ENCODE measurements at regions not wholly inside any gene's neighbourhood (a gene's known extent, or its start where the extent isn't known, plus 50 kb on each side); places are given as distances from the start of the nearest gene placed in this dataset.
A peak's percentile ranks its signal among the peaks of the same experiment; 100 is the strongest.

DNA sequence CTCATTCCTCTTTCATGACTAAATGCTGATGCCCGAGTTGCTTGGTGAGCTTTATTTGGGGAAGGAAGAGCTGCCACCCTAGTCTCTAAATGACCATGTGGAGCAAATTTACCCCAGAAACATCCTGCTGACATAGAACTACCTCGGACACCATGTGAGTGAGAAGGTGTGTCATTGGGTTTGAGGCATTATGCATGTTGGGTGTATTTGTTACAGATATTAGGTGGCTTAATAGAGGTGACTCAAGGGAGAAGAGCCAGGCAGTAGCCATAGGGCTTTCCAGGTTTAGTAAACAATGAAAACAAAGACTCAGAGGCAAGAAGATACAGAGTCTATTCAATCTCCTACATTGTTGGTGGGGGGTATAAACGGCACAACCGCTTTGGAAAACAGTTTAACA, 581.5 kb downstream of the CCDC171 start:
- H3K4me1 ChIP-seq: peaks cover 0 to 16% (median 2%) of the 10 kb centered on the region in 4 donors
- TF ChIP-seq EP300 (IDR thresholded peaks at IDR 0.05) (no peak), POLR2A (IDR thresholded peaks at IDR 0.05) (no peak)
- TF ChIP-seq, protein P1, sequence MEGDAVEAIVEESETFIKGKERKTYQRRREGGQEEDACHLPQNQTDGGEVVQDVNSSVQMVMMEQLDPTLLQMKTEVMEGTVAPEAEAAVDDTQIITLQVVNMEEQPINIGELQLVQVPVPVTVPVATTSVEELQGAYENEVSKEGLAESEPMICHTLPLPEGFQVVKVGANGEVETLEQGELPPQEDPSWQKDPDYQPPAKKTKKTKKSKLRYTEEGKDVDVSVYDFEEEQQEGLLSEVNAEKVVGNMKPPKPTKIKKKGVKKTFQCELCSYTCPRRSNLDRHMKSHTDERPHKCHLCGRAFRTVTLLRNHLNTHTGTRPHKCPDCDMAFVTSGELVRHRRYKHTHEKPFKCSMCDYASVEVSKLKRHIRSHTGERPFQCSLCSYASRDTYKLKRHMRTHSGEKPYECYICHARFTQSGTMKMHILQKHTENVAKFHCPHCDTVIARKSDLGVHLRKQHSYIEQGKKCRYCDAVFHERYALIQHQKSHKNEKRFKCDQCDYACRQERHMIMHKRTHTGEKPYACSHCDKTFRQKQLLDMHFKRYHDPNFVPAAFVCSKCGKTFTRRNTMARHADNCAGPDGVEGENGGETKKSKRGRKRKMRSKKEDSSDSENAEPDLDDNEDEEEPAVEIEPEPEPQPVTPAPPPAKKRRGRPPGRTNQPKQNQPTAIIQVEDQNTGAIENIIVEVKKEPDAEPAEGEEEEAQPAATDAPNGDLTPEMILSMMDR (IDR thresholded peaks at IDR 0.05): no peak
- DNase-seq (ENCODE audit: low spot score in 2 of 2): no peak
- no peaks in the 10 kb centered on the region for H3K27me3 ChIP-seq
- H3K27ac ChIP-seq: no peak overlapping the region
- H3K36me3 ChIP-seq: no peaks in the 10 kb centered on the region
- WGBS, 2 donors: 79 to 88% methylated on average over 4 of the region's 4 CpGs
- H3K9me3 ChIP-seq: peaks cover 0 to 5% (median 0%) of the 10 kb centered on the region in 4 donors
- no peak overlapping the region for H3K4me3 ChIP-seq

DNA sequence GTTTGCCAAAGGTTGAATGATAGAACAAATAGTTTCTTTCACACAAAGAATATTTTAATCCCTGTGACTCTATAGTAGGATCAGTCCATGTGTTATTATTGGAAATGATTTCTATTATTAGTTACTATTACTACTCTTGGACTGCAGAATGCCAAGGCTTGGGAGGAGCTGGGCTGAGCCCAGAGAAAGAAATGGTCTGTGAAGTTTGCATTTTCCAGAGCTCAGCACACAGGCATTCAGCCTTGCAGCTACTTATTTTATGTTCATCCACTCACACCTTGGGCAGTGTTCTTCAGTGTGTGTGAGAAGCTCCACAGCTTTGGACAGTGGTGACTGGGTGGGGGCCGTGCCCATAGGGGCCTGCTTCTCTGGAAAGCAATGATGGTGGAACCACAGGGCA, 583.1 kb downstream of the CCDC171 start:
- Histone ChIP-seq H3K4me1 (peaks cover 0 to 26% (median 2%) of the 10 kb centered on the region in 4 donors), H3K27me3 (no peaks in the 10 kb centered on the region), H3K27ac (no peak overlapping the region), H3K9me3 (no peaks in the 10 kb centered on the region), H3K4me3 (no peak overlapping the region), H3K36me3 (no peaks in the 10 kb centered on the region)
- no peak for DNase-seq (ENCODE audit: low spot score in 2 of 2)
- no peak for TF ChIP-seq EP300 (IDR thresholded peaks at IDR 0.05)
- TF ChIP-seq POLR2A (IDR thresholded peaks at IDR 0.05): no peak
- TF ChIP-seq, protein P1 (IDR thresholded peaks at IDR 0.05): no peak
- 63 to 87% methylated on average over 1 of the region's 1 CpG for WGBS, 2 donors

GRCh38 chr9:16136451-16136850, 583.6 kb downstream of the CCDC171 start:
- Histone ChIP-seq H3K27ac (no peak overlapping the region), H3K36me3 (no peaks in the 10 kb centered on the region), H3K27me3 (no peaks in the 10 kb centered on the region), H3K9me3 (no peaks in the 10 kb centered on the region), H3K4me1 (peaks cover 0 to 26% (median 2%) of the 10 kb centered on the region in 4 donors), H3K4me3 (no peak overlapping the region)
- TF ChIP-seq POLR2A (IDR thresholded peaks at IDR 0.05): no peak
- TF ChIP-seq, protein P1 (IDR thresholded peaks at IDR 0.05): no peak
- no peak for TF ChIP-seq EP300 (IDR thresholded peaks at IDR 0.05)
- peak in 1 of 2 donors; percentile 21 for DNase-seq (ENCODE audit: low spot score in 2 of 2)
- 61 to 79% methylated on average over 10 of the region's 10 CpGs for WGBS, 2 donors

DNA sequence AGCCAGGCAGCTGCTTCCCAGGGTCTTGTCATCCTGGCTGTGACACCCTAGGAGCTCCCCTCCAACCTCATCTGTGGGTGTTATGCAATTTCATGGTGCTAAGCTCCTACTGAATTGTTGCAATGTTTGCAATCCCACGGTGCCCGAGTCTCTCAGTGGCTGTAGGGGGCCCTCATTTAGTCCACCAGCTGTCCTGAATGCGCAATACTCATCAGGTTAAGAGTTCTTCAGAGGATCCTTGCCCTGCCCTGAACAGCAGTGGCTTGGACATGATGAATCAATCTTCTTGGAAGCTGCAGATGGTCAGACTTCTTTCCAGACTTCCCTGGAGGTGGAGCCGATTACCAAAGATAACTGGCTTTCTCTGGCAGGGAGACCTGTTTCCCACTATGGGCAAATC, 584.1 kb downstream of the CCDC171 start:
- peak; percentile 64 to 72 for DNase-seq (ENCODE audit: low spot score in 2 of 2)
- Histone ChIP-seq H3K27ac (no peak overlapping the region), H3K9me3 (no peaks in the 10 kb centered on the region), H3K36me3 (no peaks in the 10 kb centered on the region), H3K27me3 (no peaks in the 10 kb centered on the region), H3K4me1 (peaks cover 0 to 26% (median 2%) of the 10 kb centered on the region in 4 donors), H3K4me3 (no peak overlapping the region)
- WGBS, 2 donors: 57 to 67% methylated on average over 4 of the region's 4 CpGs
- no peak for TF ChIP-seq POLR2A (IDR thresholded peaks at IDR 0.05)
- peak in 1 of 2 donors; percentile 82 for TF ChIP-seq EP300 (IDR thresholded peaks at IDR 0.05)

DNA sequence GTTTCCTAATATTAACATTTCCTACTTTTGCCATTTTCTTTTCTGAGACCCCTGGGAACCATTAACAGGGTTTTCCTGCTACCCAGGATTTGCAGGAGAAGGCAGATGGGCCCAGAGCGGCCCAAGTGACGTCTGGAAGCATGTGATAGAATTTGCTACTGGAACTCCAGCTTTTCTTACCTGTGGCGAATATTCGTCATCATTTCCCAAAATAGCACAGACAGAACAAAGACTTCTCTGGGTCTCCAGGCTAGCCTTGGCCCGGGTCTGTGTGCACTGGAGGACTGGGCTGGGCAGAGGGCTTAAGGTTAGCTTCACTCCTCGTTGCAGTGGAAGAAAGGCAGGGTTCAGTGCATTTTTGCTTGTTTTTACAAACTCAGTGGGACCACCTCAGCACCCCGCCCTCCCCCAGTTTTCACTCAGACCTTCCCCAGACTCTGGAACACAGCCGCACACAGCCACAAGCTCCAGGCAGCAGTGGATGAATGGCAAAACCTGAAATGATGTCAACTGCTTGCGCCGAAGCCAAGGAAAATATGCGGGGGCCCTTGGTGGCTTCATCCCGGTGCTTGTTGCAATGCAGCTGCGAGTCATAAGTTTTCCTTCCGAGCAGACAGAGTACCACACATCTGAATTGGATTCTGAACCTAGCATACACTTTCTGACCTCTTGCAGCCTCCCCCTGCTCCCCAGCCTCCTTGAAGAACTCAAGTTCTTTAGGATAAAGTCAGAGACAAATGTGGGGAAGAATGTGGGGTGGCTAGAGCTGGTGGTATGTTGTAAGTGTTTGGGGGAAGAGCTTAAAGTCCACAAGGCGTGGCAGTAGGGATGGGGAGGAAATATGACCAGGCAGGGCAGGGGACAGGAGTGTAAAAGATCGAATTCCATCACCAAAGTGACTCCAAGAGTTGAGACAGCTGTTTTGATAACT, 586.0 kb downstream of the CCDC171 start:
- Histone ChIP-seq H3K9me3 (no peaks in the 10 kb centered on the region), H3K27ac (peak overlapping the region in 2 of 4 donors; percentile 59 to 64), H3K36me3 (no peaks in the 10 kb centered on the region), H3K4me1 (peaks cover 0 to 26% (median 2%) of the 10 kb centered on the region in 4 donors), H3K27me3 (no peaks in the 10 kb centered on the region), H3K4me3 (no peak overlapping the region)
- 51 to 54% methylated on average over 16 of the region's 16 CpGs for WGBS, 2 donors
- DNase-seq (ENCODE audit: low spot score in 2 of 2): peak; percentile 55 to 63
- no peak for TF ChIP-seq POLR2A (IDR thresholded peaks at IDR 0.05)
- peak in 1 of 2 donors; percentile 69 for TF ChIP-seq EP300 (IDR thresholded peaks at IDR 0.05)

- Histone ChIP-seq H3K36me3 (no peaks in the 10 kb centered on the region), H3K9me3 (no peaks in the 10 kb centered on the region), H3K4me1 (peaks cover 0 to 26% (median 2%) of the 10 kb centered on the region in 4 donors), H3K27me3 (no peaks in the 10 kb centered on the region), H3K27ac (peak overlapping the region in 2 of 4 donors; percentile 59 to 64), H3K4me3 (no peak overlapping the region)
- no peak for TF ChIP-seq EP300 (IDR thresholded peaks at IDR 0.05)
- TF ChIP-seq POLR2A (IDR thresholded peaks at IDR 0.05): no peak
- TF ChIP-seq, protein P1 (IDR thresholded peaks at IDR 0.05): no peak
- DNase-seq (ENCODE audit: low spot score in 2 of 2): no peak
- WGBS, 2 donors: 55 to 65% methylated on average over 5 of the region's 5 CpGs
These were observed 586.9 kb downstream of the CCDC171 start for GRCh38 chr9:16139774-16140173.

Measured in tibial nerve (tissue), 4 donors.